Small intestine (tissue), 7 donors: ENCODE measurements at regions not wholly inside any gene's neighbourhood (a gene's known extent, or its start where the extent isn't known, plus 50 kb on each side); places are given as distances from the start of the nearest gene placed in this dataset.
A peak's percentile ranks its signal among the peaks of the same experiment; 100 is the strongest.
"Not testable (repeated sequence)": the region's sequence is repeated elsewhere in the genome, so short reads cannot be mapped to it uniquely, and the experiment has no call there.

ENCODE experiments used
- DNase-seq, 2 donors: peaks; one replicate each; pipeline versions ENCODE4 v3.0.0 to v3.0.0-alpha.2; 2013
- FAIRE-seq: peaks from 2 replicates; lab custom pipeline; 2012; peaks lifted over from hg19 to GRCh38; lab: Jason Lieb, UNC
- H3K27ac ChIP-seq, 3 donors: one replicate each; pipeline ENCODE4 v1.5.1; 2013; ENCODE audit warnings: low read length in 2 of 3, mild to moderate bottlenecking in 2 of 3, control low read depth in 1 of 3, inconsistent platforms in 1 of 3, low read depth in 1 of 3, moderate library complexity in 1 of 3
- H3K27me3 ChIP-seq, 3 donors: one replicate each; pipeline ENCODE4 v1.6.1; 2013; ENCODE audit warnings: low read length in 3 of 3, inconsistent platforms in 1 of 3; ENCODE audit not compliant: control insufficient read depth in 3 of 3, insufficient read depth in 3 of 3
- H3K36me3 ChIP-seq, 3 donors: one replicate each; pipeline ENCODE4 v1.6.1; 2013; ENCODE audit warnings: low read length in 3 of 3, inconsistent platforms in 1 of 3, low read depth in 1 of 3, mild to moderate bottlenecking in 1 of 3, moderate library complexity in 1 of 3; ENCODE audit not compliant: control insufficient read depth in 3 of 3, insufficient read depth in 2 of 3
- H3K4me1 ChIP-seq, 3 donors: one replicate each; pipeline ENCODE4 v1.6.1; 2013; ENCODE audit warnings: low read length in 2 of 3, inconsistent platforms in 1 of 3, low read depth in 1 of 3, mild to moderate bottlenecking in 1 of 3, moderate library complexity in 1 of 3; ENCODE audit not compliant: control insufficient read depth in 3 of 3, insufficient read depth in 2 of 3
- H3K4me3 ChIP-seq, 3 donors: one replicate each; pipeline ENCODE4 v1.5.1; 2013; ENCODE audit warnings: low read length in 3 of 3, control low read depth in 1 of 3, inconsistent platforms in 1 of 3, low read depth in 1 of 3, mild to moderate bottlenecking in 1 of 3, moderate library complexity in 1 of 3
- H3K9me3 ChIP-seq, 2 donors: one replicate each; pipeline ENCODE4 v1.6.1; 2013; ENCODE audit warnings: low read depth in 1 of 2, low read length in 1 of 2; ENCODE audit not compliant: control insufficient read depth in 2 of 2, insufficient read depth in 1 of 2
- WGBS, 3 donors: extraction: QIAGEN DNeasy Blood & Tissue Kit; methylation state at CpG; one replicate each; pipeline ENCODE4 v1.1.7; 2013; 5-methylcytosine and 5-hydroxymethylcytosine counted together
- donor health status: healthy with polysubstance abuse.
- donor health status: control.
- donor health status: control.
- donor health status: Bipolar disorder and iron deficiency.
- donor health status: healthy.

DNA sequence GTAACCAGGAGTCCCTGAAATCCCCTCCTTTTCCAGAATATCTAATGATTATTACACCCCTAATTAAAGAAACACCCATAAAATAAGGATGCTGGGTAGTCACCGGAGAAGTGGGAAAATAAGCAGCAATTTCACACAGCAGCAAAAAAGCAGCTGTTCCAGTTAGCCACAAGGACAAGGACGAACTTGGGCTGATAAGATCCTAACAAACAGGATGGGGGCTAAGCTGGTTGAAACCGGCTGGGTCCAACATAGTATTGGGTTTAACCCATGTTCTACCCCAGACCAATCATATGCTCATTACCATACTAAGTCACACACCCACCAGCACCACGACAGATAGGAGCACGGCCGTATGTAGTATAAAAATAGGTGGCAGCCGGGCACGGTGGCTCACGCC lies 100.7 kb downstream of the RPL10L start:
- FAIRE-seq (no peak), DNase-seq (no peak)
- peaks cover 0 to 2% of the 10 kb centered on the region in 2 donors for H3K9me3 ChIP-seq
- no peaks in the 10 kb centered on the region for H3K36me3 ChIP-seq
- H3K4me1 ChIP-seq, result no peaks in the 10 kb centered on the region
- no peak overlapping the region for H3K4me3 ChIP-seq
- H3K27me3 ChIP-seq, result no peaks in the 10 kb centered on the region
- H3K27ac ChIP-seq, result no peak overlapping the region
- WGBS, 3 donors, result 89 to 90% (median 90%) methylated on average over 9 of the region's 9 CpGs

DNA sequence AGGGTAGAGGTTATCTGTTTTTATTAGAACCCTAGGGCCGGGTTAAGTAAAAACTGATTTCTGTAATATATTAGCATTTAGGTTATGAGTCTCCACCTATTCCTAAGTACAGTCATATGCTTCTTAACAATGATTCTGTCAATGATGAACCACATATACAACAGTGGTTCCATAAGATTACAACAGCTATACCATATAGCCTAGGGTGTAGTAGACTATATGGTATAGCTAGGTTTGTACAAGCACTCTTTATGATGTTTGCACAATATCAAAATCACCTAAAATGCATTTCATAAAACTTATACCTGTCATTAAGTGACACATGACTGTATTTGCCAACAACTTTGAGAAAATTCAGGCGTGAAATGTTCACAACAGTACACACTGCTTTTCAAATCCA lies 110.6 kb downstream of the RPL10L start:
- FAIRE-seq (no peak), DNase-seq (peak in 1 of 2 donors; percentile 4)
- Histone ChIP-seq H3K4me1 (no peaks in the 10 kb centered on the region), H3K9me3 (no peaks in the 10 kb centered on the region), H3K36me3 (no peaks in the 10 kb centered on the region), H3K27ac (no peak overlapping the region), H3K27me3 (no peaks in the 10 kb centered on the region), H3K4me3 (no peak overlapping the region)
- WGBS, 3 donors, result 82 to 90% (median 85%) methylated on average over 2 of the region's 2 CpGs

DNA sequence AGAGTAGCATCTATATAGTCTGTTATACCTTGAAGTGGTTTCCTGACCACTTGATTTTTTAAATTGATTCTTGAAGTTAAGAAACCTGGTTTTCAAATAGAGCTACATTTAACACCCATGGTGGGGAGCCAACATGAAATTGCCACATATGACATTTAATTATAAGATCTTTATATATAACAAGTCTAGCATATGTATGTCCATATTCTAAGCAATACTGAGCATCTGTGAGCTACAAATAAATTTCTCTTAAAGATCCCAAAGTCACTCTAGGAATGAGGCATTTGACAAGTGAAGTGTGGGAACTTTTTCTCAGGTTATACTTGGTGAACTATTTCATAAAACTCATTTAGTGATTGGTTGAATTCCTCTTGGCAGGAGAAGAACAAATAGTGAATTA lies 132.5 kb downstream of the RPL10L start:
- Histone ChIP-seq H3K27me3 (no peaks in the 10 kb centered on the region), H3K4me1 (no peaks in the 10 kb centered on the region), H3K9me3 (no peaks in the 10 kb centered on the region), H3K27ac (no peak overlapping the region), H3K36me3 (no peaks in the 10 kb centered on the region), H3K4me3 (no peak overlapping the region)
- FAIRE-seq (no peak), DNase-seq (no peak)

DNA sequence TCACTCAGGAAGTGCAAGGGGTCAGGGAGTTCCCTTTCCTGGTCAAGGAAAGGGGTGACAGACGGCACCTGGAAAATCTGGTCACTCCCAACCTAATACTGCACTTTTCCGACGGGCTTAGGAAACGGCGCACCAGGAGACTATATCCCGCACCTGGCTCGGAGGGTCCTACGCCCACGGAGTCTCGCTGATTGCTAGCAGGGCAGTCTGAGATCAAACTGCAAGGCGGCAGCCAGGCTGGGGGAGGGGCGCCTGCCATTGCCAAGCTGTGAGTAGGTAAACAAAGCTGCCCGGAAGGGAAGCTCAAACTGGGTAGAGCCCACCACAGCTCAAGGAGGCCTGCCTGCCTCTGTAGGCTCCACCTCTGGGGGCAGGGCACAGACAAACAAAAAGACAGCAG lies 142.8 kb downstream of the RPL10L start:
- H3K36me3 ChIP-seq, H3K4me1 ChIP-seq, H3K9me3 ChIP-seq, H3K27ac ChIP-seq, FAIRE-seq, H3K4me3 ChIP-seq, DNase-seq, H3K27me3 ChIP-seq: not testable (repeated sequence)
- WGBS, 3 donors, result 91 to 92% (median 91%) methylated on average over 13 of the region's 13 CpGs

DNA sequence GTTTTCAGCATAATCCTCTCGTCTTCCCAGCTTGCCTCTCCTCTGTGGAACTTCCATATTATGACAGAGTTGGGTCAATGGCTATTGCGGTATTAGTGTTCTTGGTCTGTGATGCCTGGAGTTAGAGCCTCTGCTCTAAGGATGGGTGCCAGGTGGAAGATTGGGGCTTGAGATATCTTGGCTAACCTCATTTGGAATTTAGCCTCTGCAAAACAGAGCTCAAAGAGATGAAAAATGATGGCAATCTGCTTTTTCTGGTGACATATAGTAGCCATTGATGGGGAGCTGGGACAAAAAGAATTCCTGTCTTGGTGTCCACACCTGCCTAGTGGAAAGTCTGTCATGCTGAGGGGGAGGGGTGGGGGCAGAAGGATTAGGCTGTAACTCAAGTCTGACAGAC lies 152.1 kb downstream of the RPL10L start:
- Histone ChIP-seq H3K27ac (no peak overlapping the region), H3K4me3 (no peak overlapping the region), H3K4me1 (no peaks in the 10 kb centered on the region), H3K9me3 (no peaks in the 10 kb centered on the region), H3K27me3 (no peaks in the 10 kb centered on the region), H3K36me3 (no peaks in the 10 kb centered on the region)
- WGBS, 3 donors, result 81 to 89% (median 89%) methylated on average over 2 of the region's 2 CpGs
- FAIRE-seq, result no peak
- DNase-seq, result no peak

DNA sequence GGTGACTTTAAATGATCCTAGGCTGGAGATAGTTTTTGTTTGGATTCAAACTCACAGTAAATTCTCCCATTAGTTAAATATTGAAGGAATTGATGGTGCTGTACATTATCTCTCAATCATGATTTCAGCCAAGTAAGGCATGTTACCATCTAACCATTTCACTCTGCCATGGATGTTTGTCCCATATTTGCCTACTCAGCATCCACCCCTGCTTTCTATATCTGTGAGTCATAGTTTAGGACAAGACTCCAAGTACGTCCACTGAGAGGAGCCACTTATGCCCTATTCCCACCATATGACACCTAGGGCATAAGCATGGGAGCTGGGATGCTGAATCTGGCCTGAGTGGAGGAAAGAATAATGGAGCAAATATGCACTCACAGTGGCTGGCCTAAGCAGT lies 155.2 kb downstream of the RPL10L start:
- H3K4me1 ChIP-seq, result no peaks in the 10 kb centered on the region
- DNase-seq (no peak), FAIRE-seq (no peak)
- H3K27ac ChIP-seq, result no peak overlapping the region
- H3K4me3 ChIP-seq, result no peak overlapping the region
- no peaks in the 10 kb centered on the region for H3K9me3 ChIP-seq
- no peaks in the 10 kb centered on the region for H3K27me3 ChIP-seq
- 77 to 88% (median 82%) methylated on average over 1 of the region's 1 CpG for WGBS, 3 donors
- H3K36me3 ChIP-seq, result no peaks in the 10 kb centered on the region

DNA sequence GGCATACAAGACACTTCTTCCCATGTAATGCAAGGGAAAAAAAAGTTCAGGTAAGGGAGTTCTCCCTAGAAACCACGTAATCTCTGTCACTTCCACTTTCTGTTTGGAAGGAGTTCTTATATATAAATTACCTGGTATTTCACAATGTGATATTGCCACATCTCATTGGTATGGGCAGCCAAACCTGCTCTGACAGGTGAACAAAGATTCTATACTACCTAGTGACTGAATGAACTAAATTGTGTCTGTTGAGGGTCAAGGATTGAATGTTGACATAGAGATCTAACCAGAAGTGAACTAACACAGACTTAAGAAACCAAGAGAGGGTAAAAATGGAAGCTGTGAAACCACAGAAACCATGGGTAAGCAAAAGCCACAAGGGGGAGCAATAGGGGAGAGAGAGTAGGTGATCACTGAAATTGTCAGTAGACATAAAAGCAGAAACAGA lies 161.3 kb downstream of the RPL10L start:
- H3K4me1 ChIP-seq, result no peaks in the 10 kb centered on the region
- no peak for FAIRE-seq
- H3K27me3 ChIP-seq, result no peaks in the 10 kb centered on the region
- H3K9me3 ChIP-seq, result no peaks in the 10 kb centered on the region
- peak overlapping the region in 1 of 3 donors; percentile 76 for H3K27ac ChIP-seq
- peak overlapping the region in 1 of 3 donors; percentile 23 for H3K4me3 ChIP-seq
- DNase-seq, result peak; percentile 34 to 91
- 11 to 28% (median 13%) methylated on average over 1 of the region's 1 CpG for WGBS, 3 donors
- H3K36me3 ChIP-seq, result no peaks in the 10 kb centered on the region

DNA sequence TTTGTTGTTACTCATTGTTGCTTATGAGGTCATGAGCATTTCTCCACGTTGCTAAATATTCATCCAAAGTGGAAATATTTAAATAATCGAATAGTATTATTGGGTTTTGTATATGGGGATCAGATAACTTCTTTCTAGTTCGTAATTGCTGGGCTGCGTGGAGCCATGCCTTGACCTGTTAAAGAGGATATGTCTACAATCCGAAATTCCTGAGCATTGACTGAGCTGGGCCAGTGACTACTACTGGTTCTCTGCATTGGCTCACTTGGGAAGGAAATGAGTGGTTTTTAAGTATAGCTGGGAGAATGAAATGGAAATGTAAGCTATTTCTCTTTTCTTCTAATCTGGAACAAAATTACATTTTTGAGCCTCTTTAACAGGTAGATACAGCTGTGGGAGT lies 163.2 kb downstream of the RPL10L start:
- no peak overlapping the region for H3K4me3 ChIP-seq
- WGBS, 3 donors, result 81 to 87% (median 81%) methylated on average over 5 of the region's 5 CpGs

DNA sequence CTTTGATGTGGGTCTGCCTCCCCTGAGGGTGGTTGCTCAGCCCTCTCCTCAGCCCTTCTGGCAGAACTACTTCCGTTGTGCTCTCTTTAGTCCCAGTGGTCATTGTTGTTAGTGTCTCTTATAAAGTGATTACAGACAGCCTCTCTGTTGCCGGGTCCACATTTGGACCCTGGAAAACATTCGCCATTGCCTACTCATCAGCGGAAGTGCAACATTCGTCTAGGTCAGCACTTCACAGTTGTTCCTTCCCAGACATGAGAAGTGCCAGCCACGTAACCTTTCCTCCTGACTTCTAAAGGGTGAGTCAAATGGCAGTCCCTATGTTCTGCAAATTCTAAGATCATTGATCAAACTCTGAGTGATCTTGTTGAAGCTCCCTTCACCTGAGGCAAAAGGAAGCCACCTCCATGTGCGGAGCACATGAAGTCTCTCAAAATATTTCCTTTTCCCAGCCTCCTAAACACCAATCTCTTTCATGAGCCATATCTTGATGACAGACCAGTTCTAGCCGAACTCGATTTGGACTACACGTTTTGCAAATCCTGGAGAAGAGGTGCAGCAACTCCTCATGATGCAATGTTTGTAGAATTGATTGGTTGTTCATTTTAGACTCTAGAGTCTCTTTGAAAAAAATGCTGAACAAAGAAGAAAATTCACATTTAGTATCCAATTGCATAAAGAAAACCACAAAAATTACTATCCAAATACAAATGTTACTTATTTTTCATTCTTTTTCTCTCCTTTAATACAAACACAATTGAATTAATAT lies 163.8 kb downstream of the RPL10L start:
- no peaks in the 10 kb centered on the region for H3K36me3 ChIP-seq
- DNase-seq (no peak), FAIRE-seq (no peak)
- H3K27ac ChIP-seq, result no peak overlapping the region
- no peaks in the 10 kb centered on the region for H3K4me1 ChIP-seq
- H3K27me3 ChIP-seq, result no peaks in the 10 kb centered on the region
- no peak overlapping the region for H3K4me3 ChIP-seq
- H3K9me3 ChIP-seq, result no peaks in the 10 kb centered on the region
- 84 to 91% (median 87%) methylated on average over 10 of the region's 10 CpGs for WGBS, 3 donors

More for the DNA sequence above, 163.2 kb downstream of the RPL10L start:
- FAIRE-seq, result no peak
- Histone ChIP-seq H3K9me3 (no peaks in the 10 kb centered on the region), H3K36me3 (no peaks in the 10 kb centered on the region), H3K27me3 (no peaks in the 10 kb centered on the region), H3K4me1 (no peaks in the 10 kb centered on the region), H3K27ac (no peak overlapping the region)
- no peak for DNase-seq
